ENCODE measurements at regions not wholly inside any gene's neighbourhood (a gene's known extent, or its start where the extent isn't known, plus 50 kb on each side); places are given as distances from the start of the nearest gene placed in this dataset.

DNA sequence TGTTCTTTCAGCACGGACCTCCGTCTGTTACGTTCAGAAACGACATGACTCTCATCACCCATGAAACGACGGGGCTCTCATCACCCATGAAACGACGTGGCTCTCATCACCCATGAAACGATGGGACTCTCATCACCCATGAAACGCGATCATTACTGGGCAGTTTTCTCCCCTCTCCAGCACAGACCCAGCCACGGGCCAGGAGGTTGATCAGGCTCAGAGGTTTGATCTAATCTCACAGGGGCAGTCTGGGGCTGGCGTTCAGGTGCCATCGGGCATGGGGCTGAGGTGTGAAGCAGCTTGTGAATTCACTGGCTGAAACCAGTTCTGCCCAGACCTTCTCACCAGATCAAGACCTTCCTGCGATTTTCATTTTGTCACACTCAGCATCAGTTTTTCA lies 296.4 kb downstream of the NDUFA10 start:
- H3K9me3 ChIP-seq (replicated peaks; ENCODE audit: control insufficient read depth, insufficient read depth, low read length), result no peaks in the 10 kb centered on the region; the same call in 2 of the 3 replicates
- FAIRE-seq (no peak), DNase-seq (ENCODE audit: low read depth, low spot score) (no peak), ATAC-seq (no peak)
- H3K27ac ChIP-seq (ENCODE audit: control insufficient read depth, insufficient read depth), result no peak overlapping the region
- H3K4me2 ChIP-seq (ENCODE audit: control insufficient read depth, insufficient read depth), result no peak overlapping the region
- H3K4me1 ChIP-seq (ENCODE audit: control insufficient read depth, insufficient read depth, low read length), result no peaks in the 10 kb centered on the region
- TF ChIP-seq YBX1 (IDR thresholded peaks at IDR 0.05), result no peak
- TF ChIP-seq RCOR1 (conservative IDR thresholded peaks at IDR 0.05; ENCODE audit: low read depth, low read length), result no peak
- TF ChIP-seq, protein P1, sequence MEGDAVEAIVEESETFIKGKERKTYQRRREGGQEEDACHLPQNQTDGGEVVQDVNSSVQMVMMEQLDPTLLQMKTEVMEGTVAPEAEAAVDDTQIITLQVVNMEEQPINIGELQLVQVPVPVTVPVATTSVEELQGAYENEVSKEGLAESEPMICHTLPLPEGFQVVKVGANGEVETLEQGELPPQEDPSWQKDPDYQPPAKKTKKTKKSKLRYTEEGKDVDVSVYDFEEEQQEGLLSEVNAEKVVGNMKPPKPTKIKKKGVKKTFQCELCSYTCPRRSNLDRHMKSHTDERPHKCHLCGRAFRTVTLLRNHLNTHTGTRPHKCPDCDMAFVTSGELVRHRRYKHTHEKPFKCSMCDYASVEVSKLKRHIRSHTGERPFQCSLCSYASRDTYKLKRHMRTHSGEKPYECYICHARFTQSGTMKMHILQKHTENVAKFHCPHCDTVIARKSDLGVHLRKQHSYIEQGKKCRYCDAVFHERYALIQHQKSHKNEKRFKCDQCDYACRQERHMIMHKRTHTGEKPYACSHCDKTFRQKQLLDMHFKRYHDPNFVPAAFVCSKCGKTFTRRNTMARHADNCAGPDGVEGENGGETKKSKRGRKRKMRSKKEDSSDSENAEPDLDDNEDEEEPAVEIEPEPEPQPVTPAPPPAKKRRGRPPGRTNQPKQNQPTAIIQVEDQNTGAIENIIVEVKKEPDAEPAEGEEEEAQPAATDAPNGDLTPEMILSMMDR (IDR thresholded peaks at IDR 0.05 in 2 of 3, conservative IDR thresholded peaks at IDR 0.05 in 1 of 3; ENCODE audit: control insufficient read depth in 2 of 3, extremely low read depth in 1 of 3, insufficient read depth in 1 of 3, low read depth in 3 of 3, low read length in 3 of 3), result no peak
- TF ChIP-seq CREB1 (IDR thresholded peaks at IDR 0.05; ENCODE audit: low read depth), result no peak
- TF ChIP-seq ZZZ3 (IDR thresholded peaks at IDR 0.05; ENCODE audit: control insufficient read depth, insufficient read length, low read depth), result no peak
- no peak for TF ChIP-seq USF2 (IDR thresholded peaks at IDR 0.05; ENCODE audit: borderline replicate concordance, low read depth, low read length)
- no peak for TF ChIP-seq ZBTB11 (CRISPR knock-in tag; IDR thresholded peaks at IDR 0.05)
- TF ChIP-seq SREBF2 (IDR thresholded peaks at IDR 0.05; ENCODE audit: low read length), result no peak
- TF ChIP-seq GATAD2B (conservative IDR thresholded peaks at IDR 0.05; ENCODE audit: low read depth), result no peak
- TF ChIP-seq ZNF207 (IDR thresholded peaks at IDR 0.05; ENCODE audit: borderline replicate concordance), result no peak
- no peak for TF ChIP-seq TARDBP (IDR thresholded peaks at IDR 0.05; ENCODE audit: borderline replicate concordance)
- H3K36me3 ChIP-seq (ENCODE audit: control insufficient read depth in 2 of 2, insufficient read depth in 2 of 2, low read length in 1 of 2), result no peaks in the 10 kb centered on the region
- SMC1A ChIA-PET (ENCODE audit: uncharacterized antibody, unreplicated experiment), result no interaction called here
- H4K20me1 ChIP-seq (ENCODE audit: control insufficient read depth, insufficient read depth), result no peaks in the 10 kb centered on the region
- H3K27me3 ChIP-seq (replicated peaks in 1 of 2; ENCODE audit: control insufficient read depth in 2 of 2, insufficient read depth in 2 of 2, low read length in 1 of 2), result no peaks in the 10 kb centered on the region; a peak in 1 of 4 replicates
- CTCF ChIA-PET, result no interaction called here
- 54% methylated on average over 12 of the region's 15 CpGs for WGBS (ENCODE audit: insufficient coverage, insufficient replicate concordance, low lambda C conversion rate, missing lambda C conversion rate)
- H3K4me3 ChIP-seq, result no peak overlapping the region
- H3K9ac ChIP-seq (ENCODE audit: control insufficient read depth, insufficient read depth, low read length), result no peak overlapping the region
- BruUV-seq (replicated peaks), result no TSS peak
- RAD21 ChIA-PET (ENCODE audit: unreplicated experiment), result no interaction called here
- POLR2A ChIA-PET, result no interaction called here
- intact Hi-C loops (cut with micrococcal nuclease; ENCODE audit: unreplicated experiment), result no loop called here
- no peak overlapping the region for H2AFZ ChIP-seq (ENCODE audit: control insufficient read depth, low read depth, low read length)
- H3K79me2 ChIP-seq (ENCODE audit: control insufficient read depth, insufficient read depth, low read length), result no peaks in the 10 kb centered on the region
- in situ Hi-C loops (cut with MboI), result no loop called here

Data from GM12878 (cell line).